NCI-H82 treated with DMSO at 0.1 percent for 48 hours (cell line): ENCODE measurements at regions not wholly inside any gene's neighbourhood (a gene's known extent, or its start where the extent isn't known, plus 50 kb on each side); places are given as distances from the start of the nearest gene placed in this dataset.

ENCODE experiments used
- DNase-seq: peaks from one replicate; lab custom pipeline; 2025; ENCODE audit not compliant: unreplicated experiment; lab: John Stamatoyannopoulos, UW

GRCh38 chr20:11077226-11077625 lies 403.4 kb upstream of the JAG1 start:
- DNase-seq = no peak

GRCh38 chr20:11080010-11080409 lies 406.2 kb upstream of the JAG1 start:
- DNase-seq = no peak

- no peak for DNase-seq
Observed at GRCh38 chr20:11080781-11081377, 407.1 kb upstream of the JAG1 start.

- DNase-seq = no peak
Observed at GRCh38 chr20:11083841-11084240, 410.0 kb upstream of the JAG1 start.

GRCh38 chr20:11084508-11084907 lies 410.7 kb upstream of the JAG1 start:
- no peak for DNase-seq

GRCh38 chr20:11086970-11087369 lies 413.2 kb upstream of the JAG1 start:
- DNase-seq = no peak

GRCh38 chr20:11090751-11091150 lies 417.0 kb upstream of the JAG1 start:
- DNase-seq = peak; percentile 64

- no peak for DNase-seq
Observed at GRCh38 chr20:11091511-11091910, 417.7 kb upstream of the JAG1 start.

- no peak for DNase-seq
Observed at GRCh38 chr20:11092151-11092550, 418.4 kb upstream of the JAG1 start.

GRCh38 chr20:11094196-11094595 lies 420.4 kb upstream of the JAG1 start:
- peak; percentile 39 for DNase-seq

GRCh38 chr20:11094711-11095110 lies 420.9 kb upstream of the JAG1 start:
- DNase-seq = no peak

GRCh38 chr20:11098888-11099287 lies 425.1 kb upstream of the JAG1 start:
- no peak for DNase-seq

GRCh38 chr20:11101243-11101642 lies 427.4 kb upstream of the JAG1 start:
- DNase-seq = no peak

- DNase-seq = no peak
Observed at GRCh38 chr20:11101696-11102095, 427.9 kb upstream of the JAG1 start.

- no peak for DNase-seq
Observed at GRCh38 chr20:11103866-11104265, 430.1 kb upstream of the JAG1 start.

- DNase-seq = peak; percentile 29
Observed at GRCh38 chr20:11108102-11108810, 434.5 kb upstream of the JAG1 start.

GRCh38 chr20:11110535-11110934 lies 436.7 kb upstream of the JAG1 start:
- DNase-seq = no peak

- no peak for DNase-seq
Observed at GRCh38 chr20:11111191-11111590, 437.4 kb upstream of the JAG1 start.

- no peak for DNase-seq
Observed at GRCh38 chr20:11112832-11113231, 439.0 kb upstream of the JAG1 start.

GRCh38 chr20:11114382-11114781 lies 440.6 kb upstream of the JAG1 start:
- no peak for DNase-seq

- no peak for DNase-seq
Observed at GRCh38 chr20:11117808-11118528, 444.2 kb upstream of the JAG1 start.

- no peak for DNase-seq
Observed at GRCh38 chr20:11118802-11119380, 445.1 kb upstream of the JAG1 start.
